HFF-Myc (cell line): ENCODE measurements at regions not wholly inside any gene's neighbourhood (a gene's known extent, or its start where the extent isn't known, plus 50 kb on each side); places are given as distances from the start of the nearest gene placed in this dataset.
"Not testable (repeated sequence)": the region's sequence is repeated elsewhere in the genome, so short reads cannot be mapped to it uniquely, and the experiment has no call there.

Source experiments
- DNase-seq: peaks from one replicate; pipeline ENCODE4 v3.0.0-alpha.2; 2011; ENCODE audit warnings: low read depth; ENCODE audit errors: extremely low read depth
- H3K4me3 ChIP-seq: replicated peaks from 2 replicates; pipeline ENCODE4 v1.5.1; 2011; ENCODE audit warnings: low read depth, mild to moderate bottlenecking, control low read depth, low read length
- TF ChIP-seq, protein P1 (sequence below): IDR thresholded peaks from 2 replicates; pipeline ENCODE4 v1.5.1; 2012; ENCODE audit warnings: mild to moderate bottlenecking, low read depth, low read length, control low read depth; ENCODE audit errors: missing control alignments

DNA sequence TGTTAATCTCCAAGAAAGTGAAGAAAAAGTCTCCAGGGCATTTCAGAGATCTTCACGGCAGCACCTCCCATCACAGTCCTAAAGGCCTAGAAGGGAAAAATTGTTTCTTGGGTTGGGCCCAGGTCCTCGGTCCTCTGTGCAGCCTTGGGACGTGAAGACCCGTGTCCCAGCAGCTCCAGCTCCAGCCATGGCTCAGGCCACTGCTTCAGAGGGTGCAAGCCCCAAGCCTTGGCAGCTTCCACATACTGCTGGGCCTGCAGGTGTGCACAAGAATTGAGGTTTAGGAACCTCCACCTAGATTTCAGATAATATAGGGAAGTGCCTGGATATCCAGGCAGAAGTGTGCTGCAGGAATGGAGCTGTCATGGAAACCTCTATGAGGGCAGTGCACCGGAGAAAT, 176.2 kb upstream of the ZNF322 start:
- DNase-seq, H3K4me3 ChIP-seq: not testable (repeated sequence)

DNA sequence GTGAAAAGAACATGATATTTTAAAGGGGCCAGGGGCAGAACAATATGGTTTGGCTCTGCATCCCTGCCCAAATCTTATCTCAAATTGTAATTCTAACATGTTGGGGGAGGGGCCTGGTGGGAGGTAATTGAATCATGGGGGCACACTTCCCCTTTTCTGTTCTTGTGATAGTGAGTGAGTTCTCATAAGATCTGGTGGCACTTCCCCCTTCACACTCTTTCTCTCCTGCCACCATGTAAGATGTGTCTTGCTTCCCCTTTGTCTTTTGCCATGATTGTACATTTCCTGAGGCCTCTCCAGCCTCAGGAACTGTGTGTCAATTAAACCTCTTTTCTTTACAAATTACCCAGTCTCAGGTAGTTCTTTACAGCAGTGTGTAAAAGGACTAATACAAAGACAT, 177.1 kb upstream of the ZNF322 start:
- H3K4me3 ChIP-seq, DNase-seq: not testable (repeated sequence)

GRCh38 chr6:26844823-26845222, 185.3 kb upstream of the ZNF322 start:
- not testable (repeated sequence) for DNase-seq, H3K4me3 ChIP-seq

DNA sequence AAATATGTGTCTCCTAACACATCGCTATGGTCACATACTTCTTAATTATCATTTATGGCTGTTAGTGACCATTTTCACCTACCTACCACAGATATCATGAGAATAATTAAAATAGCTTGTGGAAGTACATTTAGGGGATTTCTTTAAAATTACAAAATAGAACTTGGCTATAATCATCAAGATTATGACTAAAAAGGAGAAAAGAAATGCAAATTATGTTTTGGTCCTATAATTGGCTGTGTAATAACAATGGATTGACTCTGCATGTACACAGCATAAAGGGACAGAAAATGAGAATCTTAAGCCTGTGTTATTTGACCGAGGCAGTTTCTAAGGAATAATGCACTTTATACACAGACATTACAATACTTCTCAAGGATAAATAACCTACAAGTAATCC, 197.7 kb upstream of the ZNF322 start:
- not testable (repeated sequence) for DNase-seq, H3K4me3 ChIP-seq

DNA sequence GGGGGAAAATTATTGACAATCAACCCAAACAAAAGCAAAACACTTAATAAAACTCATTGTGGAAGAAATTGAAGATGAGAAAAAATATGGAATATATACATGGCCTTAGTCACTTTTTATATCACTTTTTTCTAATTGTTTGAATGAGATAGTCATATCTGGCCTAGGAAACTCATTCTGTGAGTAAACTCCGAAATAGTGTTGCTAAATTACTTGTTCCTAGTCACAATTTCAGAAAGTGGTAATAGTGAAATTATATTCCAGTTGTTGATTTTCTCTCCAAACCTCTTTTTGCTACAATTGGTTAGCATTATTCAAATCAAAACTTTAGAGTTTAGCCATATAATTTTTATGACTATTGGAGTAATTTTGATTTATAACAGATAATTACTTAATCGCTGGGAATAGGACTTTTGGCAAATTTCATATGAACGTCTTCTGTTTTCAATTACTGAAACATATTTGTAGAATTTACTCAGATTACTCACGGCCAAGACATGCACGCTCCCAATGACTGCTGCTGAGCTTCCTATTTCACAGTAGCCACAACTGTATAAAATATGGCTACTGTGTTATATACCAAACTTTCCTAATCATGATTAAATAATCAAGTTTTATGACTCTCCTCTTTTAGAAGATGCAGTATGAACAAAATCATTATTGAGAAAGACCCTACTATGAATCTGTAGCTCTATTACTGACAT, 199.7 kb upstream of the ZNF322 start:
- not testable (repeated sequence) for DNase-seq

GRCh38 chr6:26859771-26860163, 200.2 kb upstream of the ZNF322 start:
- not testable (repeated sequence) for H3K4me3 ChIP-seq, DNase-seq

More for the DNA sequence above, 199.7 kb upstream of the ZNF322 start:
- not testable (repeated sequence) for H3K4me3 ChIP-seq

- H3K4me3 ChIP-seq, DNase-seq: not testable (repeated sequence)
These were observed 202.4 kb upstream of the ZNF322 start for GRCh38 chr6:26861913-26862312.

DNA sequence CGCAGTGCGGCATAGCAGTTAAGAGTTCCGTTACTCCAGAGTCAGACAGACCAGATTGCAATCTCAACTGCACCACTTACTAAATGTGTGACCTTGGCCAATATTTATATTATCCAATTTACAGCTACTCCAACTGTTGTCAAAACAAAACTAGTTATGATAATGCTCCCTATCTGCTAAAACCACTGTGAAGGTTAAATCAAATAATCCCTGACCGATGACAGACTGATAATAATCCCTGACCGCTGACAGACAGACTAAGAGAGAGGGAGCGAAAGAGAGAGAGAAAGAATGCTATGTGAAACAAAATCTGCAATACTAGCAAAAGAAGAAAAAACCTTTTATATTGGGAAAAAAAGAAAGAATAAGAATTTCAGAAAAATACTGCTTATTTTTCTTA, 204.1 kb upstream of the ZNF322 start:
- H3K4me3 ChIP-seq, DNase-seq: not testable (repeated sequence)

GRCh38 chr6:26898785-26899184, 239.2 kb upstream of the ZNF322 start:
- not testable (repeated sequence) for H3K4me3 ChIP-seq, DNase-seq

DNA sequence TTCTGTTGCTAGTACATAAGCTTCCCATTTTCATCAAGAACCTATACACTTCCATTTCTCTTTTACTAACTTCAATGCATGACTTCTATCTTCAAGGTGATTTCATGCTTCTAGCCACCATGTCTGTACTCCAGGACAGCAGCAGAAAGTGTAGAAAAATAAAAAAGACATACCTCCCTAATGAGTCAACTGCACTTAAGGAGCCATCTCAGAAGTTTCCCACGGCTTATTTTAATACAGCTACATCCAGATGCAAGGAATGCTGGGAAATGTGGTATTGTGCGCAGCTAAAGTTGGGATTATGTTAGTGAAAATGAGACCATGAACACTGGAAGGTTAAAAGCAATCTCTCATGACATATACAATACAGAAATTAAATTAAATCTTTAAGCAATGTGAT, 264.7 kb upstream of the ZNF322 start:
- not testable (repeated sequence) for DNase-seq, H3K4me3 ChIP-seq

DNA sequence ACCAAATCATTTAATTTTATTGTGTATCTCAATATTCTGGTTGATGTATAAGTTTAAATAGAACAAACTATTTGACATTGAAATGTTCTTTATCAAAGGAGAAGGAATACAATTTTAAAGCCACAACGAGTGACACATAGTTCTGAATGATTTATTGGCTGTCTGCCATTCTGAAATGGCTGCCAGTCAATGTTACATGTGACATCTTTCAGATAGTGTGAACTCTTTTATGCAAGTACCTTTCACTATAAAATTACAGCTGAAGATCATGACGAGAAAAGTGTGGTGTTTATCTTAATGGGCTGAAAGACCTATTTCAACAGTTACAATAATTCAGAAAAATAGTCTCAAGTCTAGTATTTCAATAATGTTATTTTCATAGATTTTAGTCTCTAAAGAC, 268.6 kb upstream of the ZNF322 start:
- DNase-seq, H3K4me3 ChIP-seq: not testable (repeated sequence)

GRCh38 chr6:26937258-26937657, 277.7 kb upstream of the ZNF322 start:
- not testable (repeated sequence) for DNase-seq, H3K4me3 ChIP-seq

- H3K4me3 ChIP-seq, result not testable (repeated sequence)
These were observed 291.7 kb upstream of the ZNF322 start for GRCh38 chr6:26951211-26951610.

GRCh38 chr6:26956078-26956600, 291.4 kb upstream of the PRSS16 start:
- DNase-seq, result peak; percentile 61

More at GRCh38 chr6:26951211-26951610, 291.7 kb upstream of the ZNF322 start:
- DNase-seq, result not testable (repeated sequence)

DNA sequence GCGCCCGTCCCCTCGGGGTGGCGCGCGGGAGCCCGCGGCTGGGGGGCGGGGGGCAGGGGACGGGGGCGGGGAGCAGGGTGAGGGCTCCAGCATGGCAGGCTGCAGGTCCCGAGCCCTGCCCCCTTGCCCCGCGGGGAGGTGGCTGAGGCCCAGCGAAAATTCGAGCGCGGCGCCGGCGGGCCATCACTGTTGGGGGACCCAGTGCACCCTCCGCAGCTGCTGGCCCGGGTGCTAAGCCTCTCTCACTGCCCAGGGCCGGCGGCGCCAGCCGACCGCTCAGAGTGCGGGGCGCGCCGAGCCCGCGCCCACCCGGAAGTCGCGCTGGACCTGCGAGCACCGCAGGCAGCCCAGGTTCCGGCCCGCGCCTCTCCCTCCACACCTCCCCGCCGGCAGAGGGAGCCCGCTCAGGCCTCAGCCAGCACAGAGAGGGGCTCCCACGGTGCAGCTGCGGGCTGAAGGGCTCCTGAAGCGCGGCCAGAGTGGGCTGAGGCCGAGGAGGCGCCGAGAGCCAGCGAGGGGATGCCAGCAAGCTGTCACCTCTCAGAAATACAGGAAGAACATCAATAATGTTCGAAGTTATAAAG, 290.8 kb upstream of the PRSS16 start:
- TF ChIP-seq, protein P1, sequence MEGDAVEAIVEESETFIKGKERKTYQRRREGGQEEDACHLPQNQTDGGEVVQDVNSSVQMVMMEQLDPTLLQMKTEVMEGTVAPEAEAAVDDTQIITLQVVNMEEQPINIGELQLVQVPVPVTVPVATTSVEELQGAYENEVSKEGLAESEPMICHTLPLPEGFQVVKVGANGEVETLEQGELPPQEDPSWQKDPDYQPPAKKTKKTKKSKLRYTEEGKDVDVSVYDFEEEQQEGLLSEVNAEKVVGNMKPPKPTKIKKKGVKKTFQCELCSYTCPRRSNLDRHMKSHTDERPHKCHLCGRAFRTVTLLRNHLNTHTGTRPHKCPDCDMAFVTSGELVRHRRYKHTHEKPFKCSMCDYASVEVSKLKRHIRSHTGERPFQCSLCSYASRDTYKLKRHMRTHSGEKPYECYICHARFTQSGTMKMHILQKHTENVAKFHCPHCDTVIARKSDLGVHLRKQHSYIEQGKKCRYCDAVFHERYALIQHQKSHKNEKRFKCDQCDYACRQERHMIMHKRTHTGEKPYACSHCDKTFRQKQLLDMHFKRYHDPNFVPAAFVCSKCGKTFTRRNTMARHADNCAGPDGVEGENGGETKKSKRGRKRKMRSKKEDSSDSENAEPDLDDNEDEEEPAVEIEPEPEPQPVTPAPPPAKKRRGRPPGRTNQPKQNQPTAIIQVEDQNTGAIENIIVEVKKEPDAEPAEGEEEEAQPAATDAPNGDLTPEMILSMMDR, result peak; percentile 49
- peak overlapping the region; percentile 39 for H3K4me3 ChIP-seq
- peak; percentile 7 for DNase-seq

More at GRCh38 chr6:26956078-26956600, 291.4 kb upstream of the PRSS16 start:
- peak overlapping the region; percentile 39 for H3K4me3 ChIP-seq

GRCh38 chr6:26957399-26958127, 289.9 kb upstream of the PRSS16 start:
- not testable (repeated sequence) for DNase-seq
- H3K4me3 ChIP-seq, result peak overlapping the region; percentile 39

GRCh38 chr6:26961236-26961635, 286.3 kb upstream of the PRSS16 start:
- DNase-seq, H3K4me3 ChIP-seq: not testable (repeated sequence)
